Suprapubic skin (tissue), 4 donors: ENCODE measurements at regions not wholly inside any gene's neighbourhood (a gene's known extent, or its start where the extent isn't known, plus 50 kb on each side); places are given as distances from the start of the nearest gene placed in this dataset.

ENCODE experiments used
- DNase-seq, 2 donors: peaks; one replicate each; pipeline ENCODE4 v3.0.0-alpha.2; 2019; ENCODE audit warnings: low spot score in 2 of 2
- H3K27ac ChIP-seq: fragments of 200-600 bp; sonication (generic); one replicate; pipeline ENCODE4 v1.5.1; 2019
- H3K27me3 ChIP-seq: fragments of 200-600 bp; sonication (generic); one replicate; pipeline ENCODE4 v1.5.1; 2019
- H3K36me3 ChIP-seq: fragments of 200-600 bp; sonication (generic); one replicate; pipeline ENCODE4 v1.5.1; 2019
- H3K4me1 ChIP-seq: fragments of 200-600 bp; sonication (generic); one replicate; pipeline ENCODE4 v1.5.1; 2019
- H3K4me3 ChIP-seq: fragments of 200-600 bp; sonication (generic); one replicate; pipeline ENCODE4 v1.5.1; 2019; ENCODE audit warnings: mild to moderate bottlenecking
- H3K9me3 ChIP-seq: fragments of 200-600 bp; sonication (generic); one replicate; pipeline ENCODE4 v1.5.1; 2019
- EP300 ChIP-seq: sonication (generic); formaldehyde crosslinking; IDR thresholded peaks from one replicate; pipeline ENCODE4 v1.6.1; 2017; ENCODE audit warnings: antibody characterized with exemption
- POLR2A ChIP-seq, 2 donors: fragments of 450-650 bp; IDR thresholded peaks; one replicate each; pipeline ENCODE4 v1.6.1; 2017; ENCODE audit warnings: antibody characterized with exemption in 2 of 2, mild to moderate bottlenecking in 2 of 2, moderate library complexity in 2 of 2
- POLR2AphosphoS5 ChIP-seq, 3 donors: sonication (generic); formaldehyde crosslinking; IDR thresholded peaks; one replicate each; pipeline ENCODE4 v1.6.1; 2017; ENCODE audit warnings: antibody characterized with exemption in 3 of 3
- WGBS: methylation state at CpG from one replicate; pipeline ENCODE4 v1.1.5; 2018; 5-methylcytosine and 5-hydroxymethylcytosine counted together
- TF ChIP-seq, protein P1 (sequence below), 2 donors: fragments of 200-600 bp in 1 of 2; fragments of 450-650 bp in 1 of 2; sonication (generic) in 1 of 2; IDR thresholded peaks; one replicate each; pipeline ENCODE4 v1.5.1; 2016 to 2019; ENCODE audit warnings: antibody characterized with exemption in 2 of 2, mild to moderate bottlenecking in 1 of 2, moderate library complexity in 1 of 2

DNA sequence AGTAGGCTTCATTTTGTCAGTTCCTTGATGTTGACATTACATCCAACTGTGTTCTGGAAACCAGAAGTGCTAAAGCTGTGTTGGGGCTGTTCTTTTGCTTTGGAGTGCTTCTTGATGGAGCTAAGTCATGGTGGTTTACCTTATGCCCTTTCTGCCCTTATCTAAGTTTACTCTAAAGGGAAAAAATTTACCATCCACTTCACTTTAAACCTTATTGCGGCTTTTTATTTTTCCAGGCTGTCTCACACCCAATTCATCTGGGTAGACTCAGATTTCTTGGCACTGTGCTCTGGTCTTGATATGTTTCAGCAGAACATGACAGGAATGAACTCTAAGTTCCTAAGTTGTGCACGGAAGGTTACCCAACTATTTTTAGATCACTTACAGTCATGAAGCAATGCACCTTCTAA is 104.7 kb upstream of the TTC29 start:
- H3K9me3 ChIP-seq, result no peaks in the 10 kb centered on the region
- H3K36me3 ChIP-seq, result no peaks in the 10 kb centered on the region
- no peak for TF ChIP-seq POLR2AphosphoS5 (IDR thresholded peaks at IDR 0.05)
- TF ChIP-seq, protein P1, sequence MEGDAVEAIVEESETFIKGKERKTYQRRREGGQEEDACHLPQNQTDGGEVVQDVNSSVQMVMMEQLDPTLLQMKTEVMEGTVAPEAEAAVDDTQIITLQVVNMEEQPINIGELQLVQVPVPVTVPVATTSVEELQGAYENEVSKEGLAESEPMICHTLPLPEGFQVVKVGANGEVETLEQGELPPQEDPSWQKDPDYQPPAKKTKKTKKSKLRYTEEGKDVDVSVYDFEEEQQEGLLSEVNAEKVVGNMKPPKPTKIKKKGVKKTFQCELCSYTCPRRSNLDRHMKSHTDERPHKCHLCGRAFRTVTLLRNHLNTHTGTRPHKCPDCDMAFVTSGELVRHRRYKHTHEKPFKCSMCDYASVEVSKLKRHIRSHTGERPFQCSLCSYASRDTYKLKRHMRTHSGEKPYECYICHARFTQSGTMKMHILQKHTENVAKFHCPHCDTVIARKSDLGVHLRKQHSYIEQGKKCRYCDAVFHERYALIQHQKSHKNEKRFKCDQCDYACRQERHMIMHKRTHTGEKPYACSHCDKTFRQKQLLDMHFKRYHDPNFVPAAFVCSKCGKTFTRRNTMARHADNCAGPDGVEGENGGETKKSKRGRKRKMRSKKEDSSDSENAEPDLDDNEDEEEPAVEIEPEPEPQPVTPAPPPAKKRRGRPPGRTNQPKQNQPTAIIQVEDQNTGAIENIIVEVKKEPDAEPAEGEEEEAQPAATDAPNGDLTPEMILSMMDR (IDR thresholded peaks at IDR 0.05), result no peak
- TF ChIP-seq POLR2A (IDR thresholded peaks at IDR 0.05), result no peak
- no peak for TF ChIP-seq EP300
- no peaks in the 10 kb centered on the region for H3K4me1 ChIP-seq
- no peak overlapping the region for H3K4me3 ChIP-seq
- no peak for DNase-seq
- no peaks in the 10 kb centered on the region for H3K27me3 ChIP-seq
- H3K27ac ChIP-seq, result no peak overlapping the region
- WGBS, result 26% methylated on average over 2 of the region's 2 CpGs

DNA sequence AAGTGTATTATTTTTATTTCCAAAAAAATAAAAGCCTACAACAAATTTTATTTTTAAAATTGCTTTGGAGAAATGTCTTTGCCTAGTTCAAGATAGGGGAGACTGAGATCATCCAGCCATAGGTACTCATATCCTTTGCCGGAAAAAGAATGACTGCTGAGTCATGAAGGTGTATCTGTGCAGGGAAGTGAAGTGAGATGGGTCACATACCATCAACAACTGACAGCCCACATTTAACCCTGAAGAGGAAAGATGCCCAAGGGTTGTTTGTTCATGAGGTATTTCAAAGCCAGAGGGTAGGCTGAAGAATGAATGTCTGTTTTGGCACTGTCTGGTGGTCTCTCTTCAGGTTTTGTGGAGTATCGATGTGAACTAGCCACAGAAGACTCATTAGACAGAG is 106.7 kb upstream of the TTC29 start:
- H3K36me3 ChIP-seq, result no peaks in the 10 kb centered on the region
- no peak for DNase-seq
- H3K9me3 ChIP-seq, result no peaks in the 10 kb centered on the region
- no peak overlapping the region for H3K27ac ChIP-seq
- H3K4me1 ChIP-seq, result peaks cover 3% of the 10 kb centered on the region
- H3K27me3 ChIP-seq, result no peaks in the 10 kb centered on the region
- 72% methylated on average over 2 of the region's 2 CpGs for WGBS
- TF ChIP-seq POLR2A (IDR thresholded peaks at IDR 0.05) (no peak), POLR2AphosphoS5 (IDR thresholded peaks at IDR 0.05) (no peak), EP300 (no peak)
- no peak overlapping the region for H3K4me3 ChIP-seq

DNA sequence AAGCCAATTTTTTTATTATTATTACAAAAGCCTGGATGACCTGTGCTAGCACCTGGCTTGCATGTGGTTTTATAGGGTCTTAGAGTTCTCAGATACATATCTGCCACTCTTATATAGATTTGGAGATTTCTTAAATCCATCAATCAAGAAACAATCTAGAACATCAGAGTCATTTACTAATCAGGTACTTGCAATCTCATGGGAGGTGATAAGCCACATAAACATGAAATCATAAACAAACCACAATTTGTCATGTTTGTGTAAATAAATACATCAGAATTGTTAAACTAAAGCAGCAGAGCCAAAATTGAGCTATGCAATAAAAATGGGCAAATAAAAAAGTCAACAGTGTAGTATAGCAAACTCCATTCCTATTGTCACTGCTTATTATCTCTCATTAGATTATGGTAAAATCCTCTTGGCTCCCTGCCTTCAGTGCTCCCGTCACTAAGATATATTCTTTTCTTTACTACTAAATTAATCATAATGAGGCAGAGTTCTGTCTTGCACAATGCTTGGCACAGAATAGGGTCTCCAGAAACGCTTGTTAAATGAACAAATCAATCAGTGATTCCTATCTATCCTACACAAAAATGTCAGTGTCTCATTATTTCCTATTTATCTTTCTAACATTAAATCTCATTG is 108.7 kb upstream of the TTC29 start:
- no peaks in the 10 kb centered on the region for H3K27me3 ChIP-seq
- H3K36me3 ChIP-seq, result no peaks in the 10 kb centered on the region
- peaks cover 6% of the 10 kb centered on the region for H3K4me1 ChIP-seq
- H3K9me3 ChIP-seq, result no peaks in the 10 kb centered on the region
- TF ChIP-seq EP300, result no peak
- TF ChIP-seq POLR2AphosphoS5 (IDR thresholded peaks at IDR 0.05), result no peak
- no peak for TF ChIP-seq POLR2A (IDR thresholded peaks at IDR 0.05)
- TF ChIP-seq, protein P1 (IDR thresholded peaks at IDR 0.05), result no peak
- no peak overlapping the region for H3K27ac ChIP-seq
- 61% methylated on average over 2 of the region's 2 CpGs for WGBS
- DNase-seq, result no peak
- no peak overlapping the region for H3K4me3 ChIP-seq

DNA sequence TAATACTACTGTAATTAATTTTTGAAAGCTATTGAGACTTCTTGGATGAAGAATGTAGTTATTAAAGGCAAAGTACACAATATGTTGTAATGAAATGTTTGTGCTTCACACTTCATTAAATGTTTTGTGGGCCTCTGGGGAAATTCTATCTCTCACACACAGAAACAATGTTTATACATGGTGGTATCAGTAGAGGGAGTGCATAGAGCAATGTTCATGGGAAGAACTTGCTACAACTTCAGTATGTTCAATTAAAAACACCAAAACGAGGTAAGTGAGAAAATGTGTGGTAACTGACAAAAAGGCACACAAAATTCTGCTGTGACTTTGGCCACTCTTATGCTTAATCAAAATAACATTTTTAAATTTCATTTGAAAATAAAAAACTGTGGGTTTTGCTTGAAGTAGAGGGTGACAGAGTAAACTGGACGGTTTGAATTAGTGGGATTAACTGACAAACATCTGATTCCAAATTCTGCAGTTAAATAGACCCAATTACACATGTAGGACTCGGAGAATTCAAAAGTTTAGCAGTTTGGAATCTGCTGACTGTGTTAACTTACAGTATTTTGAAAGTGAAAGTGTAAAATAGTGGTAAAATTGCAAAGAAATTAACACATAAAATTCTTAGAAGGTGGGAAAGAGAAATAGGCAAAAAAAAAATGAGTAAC is 111.4 kb upstream of the TTC29 start:
- peak overlapping the region; percentile 33 for H3K4me3 ChIP-seq
- no peaks in the 10 kb centered on the region for H3K36me3 ChIP-seq
- WGBS, result 23% methylated on average over 3 of the region's 3 CpGs
- TF ChIP-seq POLR2A (IDR thresholded peaks at IDR 0.05), result no peak
- TF ChIP-seq POLR2AphosphoS5 (IDR thresholded peaks at IDR 0.05), result no peak
- TF ChIP-seq EP300, result no peak
- TF ChIP-seq, protein P1 (IDR thresholded peaks at IDR 0.05), result no peak
- no peak for DNase-seq
- H3K27ac ChIP-seq, result no peak overlapping the region
- no peaks in the 10 kb centered on the region for H3K27me3 ChIP-seq
- peaks cover 6% of the 10 kb centered on the region for H3K4me1 ChIP-seq
- H3K9me3 ChIP-seq, result no peaks in the 10 kb centered on the region

DNA sequence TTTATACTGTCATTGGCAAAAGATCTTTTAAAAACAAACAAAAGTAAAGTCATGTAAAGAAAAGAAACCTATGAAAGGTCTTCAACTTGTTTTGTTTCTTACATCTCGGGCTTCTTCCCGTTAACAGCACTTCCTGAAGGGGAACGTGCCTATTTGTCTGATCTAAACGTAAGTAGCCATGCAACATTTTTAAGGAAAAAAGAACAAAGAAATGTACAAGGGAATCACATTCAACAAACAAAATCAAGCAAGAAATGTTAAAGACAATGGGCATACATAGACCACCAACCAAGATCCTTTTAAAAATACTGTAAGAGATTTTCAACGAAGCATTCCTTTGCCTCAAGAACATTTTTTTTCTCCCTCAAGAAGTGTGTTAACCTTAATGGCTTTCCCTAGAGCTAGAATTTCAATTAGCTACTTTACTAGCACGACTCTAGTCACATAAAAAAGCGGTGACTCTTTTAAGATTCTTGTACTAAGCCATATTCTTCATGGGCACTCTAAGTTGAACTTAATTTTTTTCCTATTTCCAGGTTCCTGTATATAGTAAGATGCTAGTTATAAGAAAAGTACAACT is 112.0 kb upstream of the TTC29 start:
- 27% methylated on average over 7 of the region's 7 CpGs for WGBS
- TF ChIP-seq, protein P1 (IDR thresholded peaks at IDR 0.05), result no peak
- DNase-seq, result no peak
- Histone ChIP-seq H3K36me3 (no peaks in the 10 kb centered on the region), H3K4me1 (peaks cover 6% of the 10 kb centered on the region), H3K27ac (no peak overlapping the region), H3K9me3 (no peaks in the 10 kb centered on the region), H3K4me3 (peak overlapping the region; percentile 33), H3K27me3 (no peaks in the 10 kb centered on the region)
